ES-I3 (cell line): ENCODE measurements at regions not wholly inside any gene's neighbourhood (a gene's known extent, or its start where the extent isn't known, plus 50 kb on each side); places are given as distances from the start of the nearest gene placed in this dataset.

Experiments used
- H3K36me3 ChIP-seq: 2 replicates; pipeline ENCODE4 v1.6.1; 2013; ENCODE audit warnings: mild to moderate bottlenecking, low read length, control low read depth, moderate library complexity; ENCODE audit not compliant: insufficient read depth
- H3K4me1 ChIP-seq: 2 replicates; pipeline ENCODE4 v1.6.1; 2013; ENCODE audit warnings: mild to moderate bottlenecking, control low read depth, low read length; ENCODE audit not compliant: insufficient read depth
- H3K9ac ChIP-seq: 2 replicates; pipeline ENCODE4 v1.6.1; 2013; ENCODE audit warnings: low read depth, mild to moderate bottlenecking, low read length, moderate library complexity
- H3K9me3 ChIP-seq: 2 replicates; pipeline ENCODE4 v1.6.1; 2013; ENCODE audit warnings: mild to moderate bottlenecking, low read length, moderate library complexity; ENCODE audit not compliant: control insufficient read depth, insufficient read depth

- Histone ChIP-seq H3K36me3 (no peaks in the 10 kb centered on the region), H3K4me1 (0 out of 2 replicates have a peak, but pooled peaks cover 4% of the 10 kb centered on the region), H3K9me3 (no peaks in the 10 kb centered on the region), H3K9ac (no peak overlapping the region)
Observed at GRCh38 chr2:56009758-56010458, 86.3 kb upstream of the EFEMP1 start.

- H3K4me1 ChIP-seq, result peaks cover 6% of the 10 kb centered on the region; the same call in 1 of the 2 replicates
- H3K36me3 ChIP-seq, result no peaks in the 10 kb centered on the region
- no peak overlapping the region for H3K9ac ChIP-seq
- H3K9me3 ChIP-seq, result no peaks in the 10 kb centered on the region
Observed at GRCh38 chr2:56011624-56012023, 88.0 kb upstream of the EFEMP1 start.

DNA sequence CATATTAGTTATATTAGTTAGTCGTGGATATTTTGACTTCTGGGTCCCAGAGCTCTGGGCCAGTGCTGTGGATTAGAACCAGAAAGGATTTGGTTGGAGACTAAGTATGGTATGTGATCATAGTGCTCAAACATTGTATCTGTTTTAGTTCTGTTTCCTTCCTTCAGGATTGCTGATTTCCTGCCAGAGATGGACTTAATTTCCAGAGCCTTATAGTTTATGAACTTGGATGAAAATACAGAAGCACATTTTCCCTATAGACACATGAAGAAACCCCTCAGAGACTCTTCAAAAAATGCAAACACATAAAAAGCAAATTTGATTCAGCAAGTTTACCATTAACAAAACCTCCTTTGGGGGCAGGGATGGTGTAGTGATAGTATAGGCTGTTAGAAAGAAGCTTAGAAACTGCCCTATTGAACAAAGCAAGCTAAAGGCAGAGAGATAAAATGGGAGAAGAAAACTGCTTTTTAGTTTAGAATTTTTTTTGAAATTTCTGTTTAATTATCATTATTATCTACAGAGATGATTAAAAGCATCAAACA is 88.7 kb upstream of the EFEMP1 start:
- H3K9me3 ChIP-seq, result no peaks in the 10 kb centered on the region
- H3K36me3 ChIP-seq, result no peaks in the 10 kb centered on the region
- no peak overlapping the region for H3K9ac ChIP-seq
- H3K4me1 ChIP-seq, result peaks cover 6% of the 10 kb centered on the region; the same call in 1 of the 2 replicates

- no peaks in the 10 kb centered on the region for H3K9me3 ChIP-seq
- H3K4me1 ChIP-seq, result peaks cover 6% of the 10 kb centered on the region; the same call in 1 of the 2 replicates
- H3K9ac ChIP-seq, result no peak overlapping the region
- no peaks in the 10 kb centered on the region for H3K36me3 ChIP-seq
Observed at GRCh38 chr2:56013475-56013874, 89.9 kb upstream of the EFEMP1 start.

GRCh38 chr2:56014046-56014730 is 90.6 kb upstream of the EFEMP1 start:
- no peaks in the 10 kb centered on the region for H3K36me3 ChIP-seq
- peaks cover 3% of the 10 kb centered on the region; the same call in 1 of the 2 replicates for H3K4me1 ChIP-seq
- no peak overlapping the region for H3K9ac ChIP-seq
- H3K9me3 ChIP-seq, result no peaks in the 10 kb centered on the region

DNA sequence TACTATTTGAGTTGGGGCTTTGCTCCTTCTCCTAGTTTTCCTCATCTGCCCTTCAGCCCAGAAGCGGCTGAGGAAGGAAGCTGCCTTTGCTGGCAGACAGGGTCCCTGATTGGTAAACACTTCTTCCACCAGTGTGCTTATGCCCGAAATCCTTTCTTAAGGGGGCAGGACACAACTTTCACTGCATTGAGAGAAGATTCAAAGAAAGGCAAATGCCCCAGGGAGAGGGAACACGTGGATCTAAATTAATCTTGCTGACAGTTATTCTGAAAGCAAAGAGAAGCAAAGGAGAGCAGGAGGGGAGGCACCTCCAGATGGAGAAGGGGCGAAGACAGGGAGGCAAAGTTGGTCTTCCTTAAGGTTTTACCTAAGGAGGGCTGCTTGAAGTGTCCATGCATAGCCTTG is 92.1 kb upstream of the EFEMP1 start:
- Histone ChIP-seq H3K36me3 (no peaks in the 10 kb centered on the region), H3K4me1 (peaks cover 3% of the 10 kb centered on the region; the same call in 1 of the 2 replicates), H3K9ac (no peak overlapping the region), H3K9me3 (no peaks in the 10 kb centered on the region)

- Histone ChIP-seq H3K4me1 (peaks cover 3% of the 10 kb centered on the region; the same call in 1 of the 2 replicates), H3K36me3 (no peaks in the 10 kb centered on the region), H3K9me3 (no peaks in the 10 kb centered on the region), H3K9ac (no peak overlapping the region)
Observed at GRCh38 chr2:56017784-56018183, 94.2 kb upstream of the EFEMP1 start.

DNA sequence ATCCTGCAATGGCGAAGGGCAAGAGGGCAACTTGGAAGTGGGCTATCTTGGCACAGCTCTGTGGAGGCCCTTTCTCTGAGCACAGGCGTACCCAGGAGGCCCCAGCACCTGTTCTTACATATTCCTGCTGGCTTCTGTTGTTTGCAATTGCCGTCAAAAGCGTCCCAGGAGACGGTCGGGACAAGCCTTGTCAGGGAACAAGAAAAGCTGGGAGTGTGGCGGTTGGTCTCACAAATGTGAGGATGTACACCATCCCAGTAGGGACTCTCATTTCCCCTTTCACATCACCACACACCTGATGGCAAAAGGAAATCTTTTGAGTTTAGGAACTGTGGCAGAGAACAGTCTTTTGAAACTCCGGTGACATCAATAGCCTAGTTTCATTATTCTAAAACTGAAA is 94.7 kb upstream of the EFEMP1 start:
- Histone ChIP-seq H3K4me1 (peaks cover 3% of the 10 kb centered on the region; the same call in 1 of the 2 replicates), H3K36me3 (no peaks in the 10 kb centered on the region), H3K9me3 (no peaks in the 10 kb centered on the region), H3K9ac (no peak overlapping the region)

DNA sequence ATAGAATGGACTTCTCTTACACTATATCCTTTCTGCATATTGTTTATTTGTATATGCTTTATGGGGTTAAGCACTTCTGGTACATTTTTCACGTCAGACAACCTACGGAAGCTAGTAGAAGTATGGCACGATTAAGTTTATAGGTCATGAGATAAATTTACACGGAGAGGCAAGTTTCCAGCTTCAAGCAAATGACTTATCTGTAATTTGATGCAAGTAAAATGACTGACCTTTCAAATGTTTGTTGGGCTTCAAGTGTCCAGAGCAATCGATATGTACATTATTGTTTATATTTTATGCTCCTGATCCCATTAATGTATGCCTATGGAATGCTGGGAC is 97.5 kb upstream of the EFEMP1 start:
- Histone ChIP-seq H3K4me1 (peaks cover under 1% of the 10 kb centered on the region; the same call in 1 of the 2 replicates), H3K36me3 (no peaks in the 10 kb centered on the region), H3K9me3 (no peaks in the 10 kb centered on the region), H3K9ac (no peak overlapping the region)

- no peak overlapping the region for H3K9ac ChIP-seq
- H3K9me3 ChIP-seq, result no peaks in the 10 kb centered on the region
- no peaks in the 10 kb centered on the region for H3K4me1 ChIP-seq
- H3K36me3 ChIP-seq, result no peaks in the 10 kb centered on the region
Observed at GRCh38 chr2:56021579-56021978, 98.0 kb upstream of the EFEMP1 start.

GRCh38 chr2:56025469-56026193 is 102.0 kb upstream of the EFEMP1 start:
- H3K4me1 ChIP-seq, result no peaks in the 10 kb centered on the region
- H3K9ac ChIP-seq, result no peak overlapping the region
- H3K36me3 ChIP-seq, result no peaks in the 10 kb centered on the region
- no peaks in the 10 kb centered on the region for H3K9me3 ChIP-seq

DNA sequence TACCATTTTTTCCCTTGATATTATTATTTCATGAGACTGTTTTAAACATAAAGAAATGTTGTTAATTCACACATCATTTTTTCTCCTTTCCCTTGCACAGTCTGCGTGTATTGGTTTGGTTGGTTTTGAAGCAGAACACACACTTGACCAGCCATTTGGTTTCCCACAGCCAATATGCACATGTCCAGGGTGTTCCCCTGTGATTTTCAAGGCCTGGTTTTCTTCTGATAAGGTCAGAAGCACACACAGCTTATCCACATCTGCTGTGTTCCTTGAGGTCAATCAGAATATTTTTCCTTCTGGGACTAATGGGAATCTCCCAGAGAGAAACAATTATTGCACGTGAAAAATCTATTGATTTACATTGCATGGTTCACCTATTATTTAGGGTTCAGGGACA is 103.2 kb upstream of the EFEMP1 start:
- no peaks in the 10 kb centered on the region for H3K4me1 ChIP-seq
- no peaks in the 10 kb centered on the region for H3K9me3 ChIP-seq
- H3K36me3 ChIP-seq, result no peaks in the 10 kb centered on the region
- H3K9ac ChIP-seq, result no peak overlapping the region

GRCh38 chr2:56030062-56030461 is 106.5 kb upstream of the EFEMP1 start:
- H3K9me3 ChIP-seq, result no peaks in the 10 kb centered on the region
- H3K9ac ChIP-seq, result no peak overlapping the region
- no peaks in the 10 kb centered on the region for H3K4me1 ChIP-seq
- H3K36me3 ChIP-seq, result no peaks in the 10 kb centered on the region

GRCh38 chr2:56030901-56031300 is 107.3 kb upstream of the EFEMP1 start:
- Histone ChIP-seq H3K36me3 (no peaks in the 10 kb centered on the region), H3K9me3 (no peaks in the 10 kb centered on the region), H3K9ac (no peak overlapping the region), H3K4me1 (no peaks in the 10 kb centered on the region)
